ENCODE measurements at regions not wholly inside any gene's neighbourhood (a gene's known extent, or its start where the extent isn't known, plus 50 kb on each side); places are given as distances from the start of the nearest gene placed in this dataset.

GRCh38 chr7:114755856-114756255 is 166.0 kb upstream of the MDFIC start:
- ATAC-seq = no peak

- no peak for ATAC-seq
Observed at GRCh38 chr7:114758661-114759227, 163.2 kb upstream of the MDFIC start.

GRCh38 chr7:114759347-114760062 is 162.4 kb upstream of the MDFIC start:
- no peak for ATAC-seq

GRCh38 chr7:114760477-114760876 is 161.4 kb upstream of the MDFIC start:
- ATAC-seq = no peak

- ATAC-seq = no peak
Observed at GRCh38 chr7:114761973-114762372, 159.9 kb upstream of the MDFIC start.

- ATAC-seq = no peak
Observed at GRCh38 chr7:114765331-114766040, 156.4 kb upstream of the MDFIC start.

GRCh38 chr7:114766041-114766356 is 155.9 kb upstream of the MDFIC start:
- ATAC-seq = no peak

- no peak for ATAC-seq
Observed at GRCh38 chr7:114777288-114777687, 144.6 kb upstream of the MDFIC start.

GRCh38 chr7:114783508-114783907 is 138.4 kb upstream of the MDFIC start:
- no peak for ATAC-seq

- ATAC-seq = no peak
Observed at GRCh38 chr7:114784177-114784576, 137.7 kb upstream of the MDFIC start.

- ATAC-seq = no peak
Observed at GRCh38 chr7:114784746-114785145, 137.1 kb upstream of the MDFIC start.

- no peak for ATAC-seq
Observed at GRCh38 chr7:114785496-114785895, 136.4 kb upstream of the MDFIC start.

GRCh38 chr7:114786455-114786854 is 135.4 kb upstream of the MDFIC start:
- no peak for ATAC-seq

GRCh38 chr7:114787556-114787955 is 134.3 kb upstream of the MDFIC start:
- no peak for ATAC-seq

GRCh38 chr7:114788706-114789105 is 133.2 kb upstream of the MDFIC start:
- no peak for ATAC-seq

- no peak for ATAC-seq
Observed at GRCh38 chr7:114789161-114789560, 132.7 kb upstream of the MDFIC start.

- peak; percentile 63 for ATAC-seq
Observed at GRCh38 chr7:114789871-114790311, 132.0 kb upstream of the MDFIC start.

- ATAC-seq = no peak
Observed at GRCh38 chr7:114790521-114790920, 131.4 kb upstream of the MDFIC start.

- no peak for ATAC-seq
Observed at GRCh38 chr7:114791771-114792170, 130.1 kb upstream of the MDFIC start.

- no peak for ATAC-seq
Observed at GRCh38 chr7:114793155-114793845, 128.6 kb upstream of the MDFIC start.

GRCh38 chr7:114795475-114795874 is 126.4 kb upstream of the MDFIC start:
- ATAC-seq = no peak

- ATAC-seq = no peak
Observed at GRCh38 chr7:114799628-114800028, 122.3 kb upstream of the MDFIC start.

GRCh38 chr7:114802632-114803031 is 119.3 kb upstream of the MDFIC start:
- no peak for ATAC-seq

All from esophagus mucosa (tissue), 1 donor.